RWPE2 (cell line): ENCODE measurements at regions not wholly inside any gene's neighbourhood (a gene's known extent, or its start where the extent isn't known, plus 50 kb on each side); places are given as distances from the start of the nearest gene placed in this dataset.
"Not testable (repeated sequence)": the region's sequence is repeated elsewhere in the genome, so short reads cannot be mapped to it uniquely, and the experiment has no call there.

Experiments
- ATAC-seq: fragments of 200-7000 bp; cut with Tn5 transposase; 3 replicates; pipeline ENCODE4 v1.9.1; 2021; ENCODE audit warnings: low read depth
- DNase-seq: peaks from one replicate; pipeline ENCODE4 v3.0.0-alpha.2; 2020; ENCODE audit warnings: low spot score
- H3K27ac ChIP-seq: fragments of 450-650 bp; 2 replicates; pipeline ENCODE4 v1.5.1; 2017; ENCODE audit warnings: mild to moderate bottlenecking; ENCODE audit not compliant: poor library complexity, severe bottlenecking
- H3K27me3 ChIP-seq: fragments of 250-450 bp; sonication (Bioruptor Pico); 2 replicates; pipeline ENCODE4 v1.5.1; 2021; ENCODE audit warnings: mild to moderate bottlenecking, moderate library complexity; ENCODE audit not compliant: insufficient read depth, poor library complexity, severe bottlenecking
- H3K36me3 ChIP-seq: fragments of 250-450 bp; sonication (Bioruptor Pico); 2 replicates; pipeline ENCODE4 v1.5.1; 2020; ENCODE audit warnings: low read depth, mild to moderate bottlenecking, moderate library complexity
- H3K4me1 ChIP-seq: fragments of 250-450 bp; sonication (Bioruptor Pico); 2 replicates; pipeline ENCODE4 v1.5.1; 2021; ENCODE audit warnings: mild to moderate bottlenecking, moderate library complexity; ENCODE audit not compliant: insufficient read depth, poor library complexity, severe bottlenecking
- H3K4me3 ChIP-seq: fragments of 250-450 bp; sonication (Bioruptor Pico); 2 replicates; pipeline ENCODE4 v1.5.1; 2021; ENCODE audit warnings: mild to moderate bottlenecking, moderate library complexity; ENCODE audit not compliant: severe bottlenecking
- H3K9me3 ChIP-seq: fragments of 250-450 bp; sonication (Bioruptor Pico); 2 replicates; pipeline ENCODE4 v1.5.1; 2021; ENCODE audit warnings: mild to moderate bottlenecking, moderate library complexity; ENCODE audit not compliant: severe bottlenecking
- CTCF ChIP-seq: fragments of 450-650 bp; IDR thresholded peaks from one replicate; pipeline ENCODE4 v1.5.1; 2017; ENCODE audit warnings: mild to moderate bottlenecking, moderate library complexity; ENCODE audit not compliant: poor library complexity, severe bottlenecking

GRCh38 chr6:134750669-134751068, 199.2 kb downstream of the ALDH8A1 start:
- Histone ChIP-seq H3K36me3 (no peaks in the 10 kb centered on the region), H3K9me3 (no peaks in the 10 kb centered on the region), H3K4me3 (no peak overlapping the region), H3K27me3 (no peaks in the 10 kb centered on the region), H3K27ac (no peak overlapping the region), H3K4me1 (no peaks in the 10 kb centered on the region)
- TF ChIP-seq CTCF: no peak
- ATAC-seq: no peak
- DNase-seq: no peak

GRCh38 chr6:134748484-134748883, 201.4 kb downstream of the ALDH8A1 start:
- no peak overlapping the region for H3K4me3 ChIP-seq
- TF ChIP-seq CTCF: no peak
- DNase-seq (no peak), ATAC-seq (no peak)
- H3K27ac ChIP-seq: no peak overlapping the region
- H3K4me1 ChIP-seq: no peaks in the 10 kb centered on the region
- no peaks in the 10 kb centered on the region for H3K27me3 ChIP-seq
- no peaks in the 10 kb centered on the region for H3K36me3 ChIP-seq
- H3K9me3 ChIP-seq: no peaks in the 10 kb centered on the region

GRCh38 chr6:134747197-134747596, 202.7 kb downstream of the ALDH8A1 start:
- not testable (repeated sequence) for H3K27me3 ChIP-seq, ATAC-seq, H3K36me3 ChIP-seq, H3K27ac ChIP-seq, H3K9me3 ChIP-seq, DNase-seq, H3K4me1 ChIP-seq, H3K4me3 ChIP-seq

GRCh38 chr6:134746140-134746539, 203.8 kb downstream of the ALDH8A1 start:
- no peak for TF ChIP-seq CTCF
- no peak overlapping the region for H3K4me3 ChIP-seq
- H3K36me3 ChIP-seq: no peaks in the 10 kb centered on the region
- no peak overlapping the region for H3K27ac ChIP-seq
- no peak for DNase-seq
- H3K27me3 ChIP-seq: no peaks in the 10 kb centered on the region
- no peak for ATAC-seq
- no peaks in the 10 kb centered on the region for H3K9me3 ChIP-seq
- no peaks in the 10 kb centered on the region for H3K4me1 ChIP-seq

GRCh38 chr6:134745192-134745591, 204.7 kb downstream of the ALDH8A1 start:
- H3K36me3 ChIP-seq, H3K9me3 ChIP-seq, H3K4me3 ChIP-seq, H3K27me3 ChIP-seq, H3K4me1 ChIP-seq, ATAC-seq, DNase-seq, H3K27ac ChIP-seq: not testable (repeated sequence)

GRCh38 chr6:134744301-134744700, 205.6 kb downstream of the ALDH8A1 start:
- Histone ChIP-seq H3K27me3 (no peaks in the 10 kb centered on the region), H3K36me3 (no peaks in the 10 kb centered on the region), H3K4me1 (peaks cover 17% of the 10 kb centered on the region), H3K9me3 (no peaks in the 10 kb centered on the region), H3K27ac (no peak overlapping the region), H3K4me3 (no peak overlapping the region)
- ATAC-seq (no peak), DNase-seq (no peak)
- TF ChIP-seq CTCF: no peak
